ENCODE measurements at regions not wholly inside any gene's neighbourhood (a gene's known extent, or its start where the extent isn't known, plus 50 kb on each side); places are given as distances from the start of the nearest gene placed in this dataset.

- TF ChIP-seq ZFP1 (CRISPR knock-in tag; IDR thresholded peaks at IDR 0.05) (no peak), PLSCR1 (CRISPR knock-in tag; IDR thresholded peaks at IDR 0.05; ENCODE audit: borderline replicate concordance) (no peak), MED1 (CRISPR knock-in tag; IDR thresholded peaks at IDR 0.05) (no peak), CTCF (CRISPR knock-in tag; IDR thresholded peaks at IDR 0.05) (no peak), HIVEP1 (CRISPR knock-in tag; IDR thresholded peaks at IDR 0.05) (no peak), TARDBP (CRISPR knock-in tag; IDR thresholded peaks at IDR 0.05) (no peak)
Measured at GRCh38 chr5:14060218-14060617, 82.9 kb upstream of the TRIO start.

Measured in HepG2 (cell line).